Panc1 (cell line): ENCODE measurements at regions not wholly inside any gene's neighbourhood (a gene's known extent, or its start where the extent isn't known, plus 50 kb on each side); places are given as distances from the start of the nearest gene placed in this dataset.

ENCODE experiments used
- ATAC-seq: fragments of 200-7000 bp; cut with Tn5 transposase; 2 replicates; pipeline ENCODE4 v1.9.1; 2020; ENCODE audit warnings: mild to moderate bottlenecking, moderate library complexity
- BruUV-seq: library from RNA; stranded (reverse); fragments of 400-500 nt; replicated peaks from 2 replicates; lab custom pipeline; 2021; lab: Mats Ljungman, UMichigan
- CTCF ChIA-PET: fragments of 300-600 bp; sonication (Branson Sonifier 250); formaldehyde crosslinking; loops from one replicate; lab custom pipeline; 2022; ENCODE audit warnings: antibody characterized with exemption; lab: Charles Lee
- POLR2A ChIA-PET: fragments of 300-600 bp; sonication (Branson Sonifier 250); formaldehyde crosslinking; loops from one replicate; lab custom pipeline; 2022; ENCODE audit warnings: antibody characterized with exemption; lab: Charles Lee
- DNase-seq: peaks from one replicate; pipeline ENCODE4 v3.0.0-alpha.2; 2010; ENCODE audit warnings: low read depth, low spot score
- H3K27ac ChIP-seq: 2 replicates; pipeline ENCODE4 v1.5.1; 2011; ENCODE audit warnings: mild to moderate bottlenecking, low read length, inconsistent platforms
- H3K27me3 ChIP-seq: fragments of 200-500 bp; sonication (Bioruptor generic); 2 replicates; pipeline ENCODE4 v1.6.0; 2014; ENCODE audit warnings: low read length, inconsistent platforms; ENCODE audit not compliant: control insufficient read depth, insufficient read depth
- H3K36me3 ChIP-seq: fragments of 200-500 bp; sonication (Bioruptor generic); 2 replicates; pipeline ENCODE4 v1.5.1; 2014; ENCODE audit warnings: inconsistent platforms, mild to moderate bottlenecking, low read length, moderate library complexity; ENCODE audit not compliant: control insufficient read depth, insufficient read depth
- H3K4me1 ChIP-seq: 2 replicates; pipeline ENCODE4 v1.5.1; 2011; ENCODE audit warnings: inconsistent platforms, mild to moderate bottlenecking, low read length, moderate library complexity; ENCODE audit not compliant: control insufficient read depth, insufficient read depth
- H3K4me3 ChIP-seq, 2 experiments: 2 replicates each; pipeline ENCODE4 v1.5.1; 2011 to 2012; ENCODE audit warnings: low read depth in 2 of 2, low read length in 2 of 2, mild to moderate bottlenecking in 2 of 2, inconsistent platforms in 1 of 2, moderate library complexity in 1 of 2
- H3K9me3 ChIP-seq: fragments of 200-500 bp; sonication (Bioruptor generic); 2 replicates; pipeline ENCODE4 v1.5.1; 2014; ENCODE audit warnings: low read depth, mild to moderate bottlenecking, inconsistent platforms, low read length, moderate library complexity; ENCODE audit not compliant: control insufficient read depth, insufficient read depth
- CTCF ChIP-seq: fragments of 450-650 bp; IDR thresholded peaks from 2 replicates; pipeline ENCODE4 v1.5.1; 2017; ENCODE audit warnings: mild to moderate bottlenecking
- POLR2AphosphoS5 ChIP-seq: IDR thresholded peaks from 2 replicates; pipeline ENCODE4 v1.6.1; 2012; ENCODE audit warnings: mild to moderate bottlenecking, low read depth, low read length, moderate library complexity
- REST ChIP-seq, 2 experiments: IDR thresholded peaks; 2 replicates each; pipeline ENCODE4 v1.6.1; 2011 to 2012; ENCODE audit warnings: low read depth in 2 of 2, control low read depth in 1 of 2, low read length in 1 of 2, mild to moderate bottlenecking in 1 of 2, moderate library complexity in 1 of 2; ENCODE audit not compliant: insufficient read depth in 1 of 2
- SIN3A ChIP-seq: IDR thresholded peaks from 2 replicates; pipeline ENCODE4 v1.6.1; 2012; ENCODE audit warnings: low read depth, mild to moderate bottlenecking, low read length, moderate library complexity, borderline replicate concordance; ENCODE audit not compliant: insufficient read depth
- TCF7L2 ChIP-seq: IDR thresholded peaks from 2 replicates; pipeline ENCODE4 v1.6.1; 2011; ENCODE audit warnings: mild to moderate bottlenecking, low read depth, low read length, inconsistent platforms
- in situ Hi-C: cut with HindIII; loops from 2 replicates; pipeline ENCODE4 v1.10.0; 2016; ENCODE audit warnings: low sequenced_read_pairs, low pct_unique_long_range_greater_than_20kb
- intact Hi-C: fragments of 100-400 bp; cut with micrococcal nuclease; formaldehyde crosslinking; loops from one replicate; pipeline ENCODE4 v1.10.0; 2022; ENCODE audit not compliant: unreplicated experiment

GRCh38 chr2:120465989-120466703, 120.2 kb downstream of the INHBB start:
- Histone ChIP-seq H3K4me3 (no peak overlapping the region), H3K4me1 (peaks cover 9% of the 10 kb centered on the region), H3K9me3 (no peaks in the 10 kb centered on the region), H3K27ac (no peak overlapping the region), H3K27me3 (no peaks in the 10 kb centered on the region), H3K36me3 (no peaks in the 10 kb centered on the region)
- in situ Hi-C loops (no loop called here), intact Hi-C loops (no loop called here)
- no peak for TF ChIP-seq REST (IDR thresholded peaks at IDR 0.05; ENCODE audit: insufficient read depth in 1 of 2, low read depth in 2 of 2, low read length in 1 of 2)
- no peak for TF ChIP-seq SIN3A
- no peak for TF ChIP-seq TCF7L2
- no peak for TF ChIP-seq CTCF
- no peak for TF ChIP-seq POLR2AphosphoS5
- CTCF ChIA-PET = no interaction called here
- DNase-seq = no peak
- no peak for ATAC-seq
- BruUV-seq = no TSS peak
- POLR2A ChIA-PET = no interaction called here

GRCh38 chr2:120466704-120467054, 120.7 kb downstream of the INHBB start:
- Histone ChIP-seq H3K27ac (no peak overlapping the region), H3K4me3 (no peak overlapping the region), H3K36me3 (no peaks in the 10 kb centered on the region), H3K9me3 (no peaks in the 10 kb centered on the region), H3K27me3 (no peaks in the 10 kb centered on the region), H3K4me1 (peaks cover 9% of the 10 kb centered on the region)
- in situ Hi-C loops = no loop called here
- no TSS peak for BruUV-seq
- TF ChIP-seq POLR2AphosphoS5 (no peak), REST (IDR thresholded peaks at IDR 0.05; ENCODE audit: insufficient read depth in 1 of 2, low read depth in 2 of 2, low read length in 1 of 2) (no peak), SIN3A (no peak), TCF7L2 (no peak), CTCF (no peak)
- ATAC-seq (no peak), DNase-seq (no peak)
- ChIA-PET POLR2A (no interaction called here), CTCF (interaction anchor here (0.7 kb wide), 1 partner anchor 32 kb away, joined by 4 read pairs; no protein-coding TSS in a partner anchor)
- intact Hi-C loops = no loop called here
